Uterus (tissue), 2 donors: ENCODE measurements at regions not wholly inside any gene's neighbourhood (a gene's known extent, or its start where the extent isn't known, plus 50 kb on each side); places are given as distances from the start of the nearest gene placed in this dataset.
"Not testable (repeated sequence)": the region's sequence is repeated elsewhere in the genome, so short reads cannot be mapped to it uniquely, and the experiment has no call there.

ENCODE experiments used
- CTCF ChIP-seq, 4 experiments: fragments of 200-600 bp in 2 of 4; fragments of 450-650 bp in 2 of 4; sonication (generic) in 2 of 4; IDR thresholded peaks; one replicate each; pipeline ENCODE4 v1.5.1; 2016 to 2019; ENCODE audit warnings: antibody characterized with exemption in 4 of 4, mild to moderate bottlenecking in 2 of 4, moderate library complexity in 1 of 4
- POLR2A ChIP-seq, 2 donors: fragments of 450-650 bp; IDR thresholded peaks; one replicate each; pipeline ENCODE4 v1.6.1; 2016; ENCODE audit warnings: antibody characterized with exemption in 2 of 2, mild to moderate bottlenecking in 1 of 2, moderate library complexity in 1 of 2

GRCh38 chr18:14188751-14189406 is 56.6 kb upstream of the ZNF519 start:
- not testable (repeated sequence) for TF ChIP-seq CTCF, POLR2A (IDR thresholded peaks at IDR 0.05)
